A549 (cell line): ENCODE measurements at regions not wholly inside any gene's neighbourhood (a gene's known extent, or its start where the extent isn't known, plus 50 kb on each side); places are given as distances from the start of the nearest gene placed in this dataset.

Experiments used
- GATA3 ChIP-seq: IDR thresholded peaks from 2 replicates; pipeline ENCODE4 v1.6.1; 2012; ENCODE audit warnings: borderline replicate concordance
- KDM1A ChIP-seq: fragments of 200-600 bp; sonication (generic); IDR thresholded peaks from 2 replicates; pipeline ENCODE4 v1.6.1; 2016; ENCODE audit warnings: low read depth, mild to moderate bottlenecking
- MYC ChIP-seq: IDR thresholded peaks from 2 replicates; pipeline ENCODE4 v1.6.1; 2012; ENCODE audit warnings: mild to moderate bottlenecking, inconsistent platforms, low read length, improper control_type of control experiment, borderline replicate concordance
- PHF8 ChIP-seq: fragments of 200-600 bp; sonication (generic); IDR thresholded peaks from 2 replicates; pipeline ENCODE4 v1.6.1; 2016; ENCODE audit warnings: low read depth, mild to moderate bottlenecking, antibody characterized with exemption, moderate library complexity, borderline replicate concordance
- POLR2A ChIP-seq: IDR thresholded peaks from 2 replicates; pipeline ENCODE4 v1.6.1; 2012; ENCODE audit warnings: mild to moderate bottlenecking, low read length
- POLR2AphosphoS2 ChIP-seq: conservative IDR thresholded peaks from 2 replicates; pipeline ENCODE4 v1.6.1; 2012; ENCODE audit warnings: low read length, improper control_type of control experiment, inconsistent platforms
- SMC3 ChIP-seq: fragments of >200 bp; sonication (Bioruptor Twin); formaldehyde crosslinking; IDR thresholded peaks from 3 replicates; pipeline ENCODE4 v1.6.1; 2018; ENCODE audit warnings: inconsistent platforms
- TFCP2L1 ChIP-seq: fragments of 250-450 bp; sonication (Bioruptor Pico); IDR thresholded peaks from 2 replicates; pipeline ENCODE4 v1.5.0; 2021; ENCODE audit warnings: mild to moderate bottlenecking
- ZFP36 ChIP-seq: fragments of 450-650 bp; IDR thresholded peaks from 2 replicates; pipeline ENCODE4 v1.6.1; 2014; ENCODE audit warnings: borderline replicate concordance; ENCODE audit not compliant: partially characterized antibody
- TF ChIP-seq, protein P1 (sequence below): fragments of >200 bp; sonication (Bioruptor Twin); formaldehyde crosslinking; IDR thresholded peaks from 3 replicates; pipeline ENCODE4 v1.5.1; 2016
- TF ChIP-seq, protein P2 (sequence below): IDR thresholded peaks from 2 replicates; pipeline ENCODE4 v1.6.1; 2012
- TF ChIP-seq, protein P3 (sequence below): fragments of 150-350 bp; IDR thresholded peaks from 2 replicates; pipeline ENCODE4 v1.6.1; 2014; ENCODE audit warnings: low read depth, mild to moderate bottlenecking, low read length

DNA sequence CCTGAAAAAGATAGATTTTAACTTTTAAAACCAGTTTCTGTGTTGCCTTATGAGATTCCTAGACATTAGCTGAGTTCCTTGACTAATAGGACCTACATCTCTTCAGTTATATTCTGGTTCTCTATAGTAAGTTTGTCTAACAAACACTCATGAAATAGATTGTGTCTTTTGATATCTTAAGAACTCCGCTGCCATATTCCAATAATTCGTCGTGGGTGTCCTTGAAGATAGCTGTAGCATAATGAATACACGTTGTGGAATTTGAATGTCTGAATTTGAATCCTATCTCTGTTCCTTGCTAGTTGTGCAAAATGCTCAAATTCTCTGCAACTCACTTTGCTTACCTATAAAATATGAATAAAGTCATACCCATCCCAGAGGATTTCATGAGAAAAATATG, 176.8 kb upstream of the COL3A1 start:
- no peak for TF ChIP-seq SMC3
- no peak for TF ChIP-seq GATA3
- no peak for TF ChIP-seq MYC
- TF ChIP-seq, protein P1, sequence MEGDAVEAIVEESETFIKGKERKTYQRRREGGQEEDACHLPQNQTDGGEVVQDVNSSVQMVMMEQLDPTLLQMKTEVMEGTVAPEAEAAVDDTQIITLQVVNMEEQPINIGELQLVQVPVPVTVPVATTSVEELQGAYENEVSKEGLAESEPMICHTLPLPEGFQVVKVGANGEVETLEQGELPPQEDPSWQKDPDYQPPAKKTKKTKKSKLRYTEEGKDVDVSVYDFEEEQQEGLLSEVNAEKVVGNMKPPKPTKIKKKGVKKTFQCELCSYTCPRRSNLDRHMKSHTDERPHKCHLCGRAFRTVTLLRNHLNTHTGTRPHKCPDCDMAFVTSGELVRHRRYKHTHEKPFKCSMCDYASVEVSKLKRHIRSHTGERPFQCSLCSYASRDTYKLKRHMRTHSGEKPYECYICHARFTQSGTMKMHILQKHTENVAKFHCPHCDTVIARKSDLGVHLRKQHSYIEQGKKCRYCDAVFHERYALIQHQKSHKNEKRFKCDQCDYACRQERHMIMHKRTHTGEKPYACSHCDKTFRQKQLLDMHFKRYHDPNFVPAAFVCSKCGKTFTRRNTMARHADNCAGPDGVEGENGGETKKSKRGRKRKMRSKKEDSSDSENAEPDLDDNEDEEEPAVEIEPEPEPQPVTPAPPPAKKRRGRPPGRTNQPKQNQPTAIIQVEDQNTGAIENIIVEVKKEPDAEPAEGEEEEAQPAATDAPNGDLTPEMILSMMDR: no peak
- no peak for TF ChIP-seq KDM1A
- TF ChIP-seq, protein P2, sequence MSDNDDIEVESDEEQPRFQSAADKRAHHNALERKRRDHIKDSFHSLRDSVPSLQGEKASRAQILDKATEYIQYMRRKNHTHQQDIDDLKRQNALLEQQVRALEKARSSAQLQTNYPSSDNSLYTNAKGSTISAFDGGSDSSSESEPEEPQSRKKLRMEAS: no peak
- no peak for TF ChIP-seq POLR2AphosphoS2
- TF ChIP-seq ZFP36: no peak
- TF ChIP-seq PHF8: no peak
- TF ChIP-seq, protein P3, sequence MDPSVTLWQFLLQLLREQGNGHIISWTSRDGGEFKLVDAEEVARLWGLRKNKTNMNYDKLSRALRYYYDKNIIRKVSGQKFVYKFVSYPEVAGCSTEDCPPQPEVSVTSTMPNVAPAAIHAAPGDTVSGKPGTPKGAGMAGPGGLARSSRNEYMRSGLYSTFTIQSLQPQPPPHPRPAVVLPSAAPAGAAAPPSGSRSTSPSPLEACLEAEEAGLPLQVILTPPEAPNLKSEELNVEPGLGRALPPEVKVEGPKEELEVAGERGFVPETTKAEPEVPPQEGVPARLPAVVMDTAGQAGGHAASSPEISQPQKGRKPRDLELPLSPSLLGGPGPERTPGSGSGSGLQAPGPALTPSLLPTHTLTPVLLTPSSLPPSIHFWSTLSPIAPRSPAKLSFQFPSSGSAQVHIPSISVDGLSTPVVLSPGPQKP: no peak
- no peak for TF ChIP-seq POLR2A
- no peak for TF ChIP-seq TFCP2L1 (CRISPR knock-in tag)
